Endothelial cell of umbilical vein (primary cell): ENCODE measurements at regions not wholly inside any gene's neighbourhood (a gene's known extent, or its start where the extent isn't known, plus 50 kb on each side); places are given as distances from the start of the nearest gene placed in this dataset.

Experiments
- BruUV-seq: library from RNA; stranded (reverse); fragments of 400-500 nt; replicated peaks from 2 replicates; lab custom pipeline; 2021; lab: Mats Ljungman, UMichigan
- CTCF ChIA-PET: fragments of 300-600, 350-600 bp; sonication (Branson Sonifier 250); formaldehyde crosslinking; loops from one replicate; lab custom pipeline; 2021; ENCODE audit warnings: antibody characterized with exemption, inconsistent platforms; lab: Charles Lee
- POLR2A ChIA-PET: fragments of 300-600, 350-600 bp; sonication (Branson Sonifier 250); formaldehyde crosslinking; loops from one replicate; lab custom pipeline; 2021; ENCODE audit warnings: antibody characterized with exemption, inconsistent platforms; lab: Charles Lee
- DNase-seq: peaks from one replicate; pipeline ENCODE4 v3.0.0-alpha.2; 2011; ENCODE audit warnings: low read depth, low spot score
- FAIRE-seq: peaks from 2 replicates; lab custom pipeline; 2011; peaks lifted over from hg19 to GRCh38; lab: Jason Lieb, UNC
- H2AFZ ChIP-seq: 2 replicates; pipeline ENCODE4 v1.6.0; 2012; ENCODE audit warnings: low read depth, low read length, control low read depth, inconsistent platforms
- H3K27ac ChIP-seq: 2 replicates; pipeline ENCODE4 v1.5.1; 2011; ENCODE audit warnings: low read depth, mild to moderate bottlenecking, control low read depth, low read length, moderate library complexity; ENCODE audit not compliant: insufficient read depth
- H3K27me3 ChIP-seq, 2 experiments: 2 replicates each; pipeline versions ENCODE4 v1.6.0 to v1.6.1; 2011; ENCODE audit warnings: low read length in 2 of 2, mixed read lengths in 1 of 2; ENCODE audit not compliant: control insufficient read depth in 2 of 2, insufficient read depth in 2 of 2
- H3K36me3 ChIP-seq, 2 experiments: 2 replicates in 1 of 2; 3 replicates in 1 of 2; pipeline ENCODE4 v1.5.1; 2011; ENCODE audit warnings: low read length in 2 of 2, mild to moderate bottlenecking in 1 of 2, moderate library complexity in 1 of 2; ENCODE audit not compliant: control insufficient read depth in 2 of 2, insufficient read depth in 2 of 2; ENCODE audit errors: extremely low read depth in 1 of 2
- H3K4me1 ChIP-seq: 3 replicates; pipeline ENCODE4 v1.5.1; 2011; ENCODE audit warnings: mild to moderate bottlenecking, low read length; ENCODE audit not compliant: control insufficient read depth, insufficient read depth; ENCODE audit errors: extremely low read depth
- H3K4me2 ChIP-seq: 2 replicates; pipeline ENCODE4 v1.6.1; 2011; ENCODE audit warnings: low read length, control low read depth, mixed read lengths; ENCODE audit not compliant: insufficient read depth
- H3K4me3 ChIP-seq, 3 experiments: fragments of 200-600 bp in 1 of 3; sonication (generic), shearing (Covaris generic) in 1 of 3; replicated peaks in 1 of 3; 2 replicates each; pipeline ENCODE4 v1.5.1; 2011 to 2016; ENCODE audit warnings: control low read depth in 3 of 3, low read length in 3 of 3, mild to moderate bottlenecking in 2 of 3, inconsistent platforms in 1 of 3, low read depth in 1 of 3, moderate library complexity in 1 of 3; ENCODE audit not compliant: insufficient read depth in 1 of 3
- H3K79me2 ChIP-seq: 2 replicates; pipeline ENCODE4 v1.6.0; 2012; ENCODE audit warnings: low read length, inconsistent platforms; ENCODE audit not compliant: control insufficient read depth, insufficient read depth
- H3K9ac ChIP-seq: replicated peaks from 2 replicates; pipeline ENCODE3; 2011; ENCODE audit warnings: low read length, control low read depth; ENCODE audit not compliant: insufficient read depth; ENCODE audit errors: extremely low read depth
- H3K9me1 ChIP-seq: replicated peaks from 3 replicates; pipeline ENCODE4 v1.6.0; 2011; ENCODE audit warnings: mild to moderate bottlenecking, low read length; ENCODE audit not compliant: control insufficient read depth, insufficient read depth; ENCODE audit errors: extremely low read depth
- H3K9me3 ChIP-seq: replicated peaks from 2 replicates; pipeline ENCODE4 v1.5.1; 2012; ENCODE audit warnings: low read length, inconsistent platforms; ENCODE audit not compliant: control insufficient read depth, insufficient read depth
- H4K20me1 ChIP-seq: replicated peaks from 2 replicates; pipeline ENCODE3; 2011; ENCODE audit warnings: mild to moderate bottlenecking, low read length; ENCODE audit not compliant: control insufficient read depth, insufficient read depth; ENCODE audit errors: extremely low read depth
- EZH2 ChIP-seq: IDR thresholded peaks from 2 replicates; pipeline ENCODE4 v1.6.1; 2012; ENCODE audit warnings: borderline replicate concordance, low read depth, mild to moderate bottlenecking, moderate library complexity, low read length, inconsistent platforms; ENCODE audit not compliant: severe bottlenecking
- FOS ChIP-seq: IDR thresholded peaks from 2 replicates; pipeline ENCODE4 v1.6.1; 2011; ENCODE audit warnings: mild to moderate bottlenecking, low read length, moderate library complexity, borderline replicate concordance; ENCODE audit not compliant: insufficient read depth
- GATA2 ChIP-seq: IDR thresholded peaks from 2 replicates; pipeline ENCODE4 v1.7.0; 2011; ENCODE audit warnings: low read depth, mild to moderate bottlenecking, moderate library complexity, mixed read lengths, low read length; ENCODE audit not compliant: insufficient read length, insufficient read depth
- JUN ChIP-seq: IDR thresholded peaks from 2 replicates; pipeline ENCODE4 v1.6.1; 2011; ENCODE audit warnings: borderline replicate concordance, low read depth; ENCODE audit not compliant: insufficient read length, insufficient read depth
- MYC ChIP-seq: IDR thresholded peaks from one replicate; pipeline ENCODE4 v1.6.1; 2011; ENCODE audit warnings: mild to moderate bottlenecking, low read depth, low read length
- POLR2A ChIP-seq: IDR thresholded peaks from 2 replicates; pipeline ENCODE4 v1.6.1; 2012; ENCODE audit warnings: low read depth, mild to moderate bottlenecking, control low read depth, low read length
- POLR2AphosphoS5 ChIP-seq: IDR thresholded peaks from 2 replicates; pipeline ENCODE4 v1.6.1; 2012; ENCODE audit warnings: low read depth, mild to moderate bottlenecking, control low read depth, low read length, moderate library complexity; ENCODE audit not compliant: insufficient read depth
- dilution Hi-C: fragments of 300-500 bp; cut with MboI; formaldehyde crosslinking; loops from one replicate; pipeline ENCODE4 v1.15.0; 2019; ENCODE audit warnings: low sequenced_read_pairs; ENCODE audit not compliant: extremely low pct_ligation_motif_present
- intact Hi-C: fragments of 100-400 bp; cut with micrococcal nuclease; formaldehyde crosslinking; loops from one replicate; pipeline ENCODE4 v1.10.0; 2022
- TF ChIP-seq, protein P1 (sequence below): IDR thresholded peaks from 2 replicates; pipeline ENCODE4 v1.6.1; 2011; ENCODE audit not compliant: insufficient read depth, insufficient read length
- TF ChIP-seq, protein P2 (sequence below), 2 donors: IDR thresholded peaks; 1 replicate in 1 of 2; 2 replicates in 1 of 2; pipeline ENCODE4 v1.5.1; 2011; ENCODE audit warnings: low read length in 2 of 2, mild to moderate bottlenecking in 2 of 2, moderate library complexity in 2 of 2, control low read depth in 1 of 2, inconsistent platforms in 1 of 2, low read depth in 1 of 2; ENCODE audit not compliant: insufficient read depth in 1 of 2; ENCODE audit errors: extremely low read depth in 1 of 2

GRCh38 chr18:61955644-61956043 is 62.8 kb upstream of the RNF152 start:
- H4K20me1 ChIP-seq, result no peaks in the 10 kb centered on the region
- DNase-seq (peak; percentile 56), FAIRE-seq (peak; percentile 74)
- intact Hi-C loops (loop anchor here (5.0 to 10.0 kb wide), 2 partner anchors 53 to 121 kb away; no protein-coding TSS in a partner anchor), dilution Hi-C loops (no loop called here)
- no TSS peak for BruUV-seq
- H3K27ac ChIP-seq, result no peak overlapping the region
- no peaks in the 10 kb centered on the region for H3K36me3 ChIP-seq
- H3K4me3 ChIP-seq, result no peak overlapping the region
- peaks cover 16% of the 10 kb centered on the region for H3K4me1 ChIP-seq
- no peak overlapping the region for H3K4me2 ChIP-seq
- no peaks in the 10 kb centered on the region for H3K79me2 ChIP-seq
- peak overlapping the region; percentile 56 for H2AFZ ChIP-seq
- no peaks in the 10 kb centered on the region for H3K9me1 ChIP-seq
- no peaks in the 10 kb centered on the region for H3K9me3 ChIP-seq
- no peak overlapping the region for H3K9ac ChIP-seq
- H3K27me3 ChIP-seq, result no peaks in the 10 kb centered on the region
- ChIA-PET CTCF (interaction anchor here (1.1 kb wide), 1 partner anchor 83 kb away, joined by 3 read pairs; no protein-coding TSS in a partner anchor), POLR2A (no interaction called here)
- TF ChIP-seq JUN, result no peak
- TF ChIP-seq, protein P1, sequence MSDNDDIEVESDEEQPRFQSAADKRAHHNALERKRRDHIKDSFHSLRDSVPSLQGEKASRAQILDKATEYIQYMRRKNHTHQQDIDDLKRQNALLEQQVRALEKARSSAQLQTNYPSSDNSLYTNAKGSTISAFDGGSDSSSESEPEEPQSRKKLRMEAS, result no peak
- peak; percentile 36 for TF ChIP-seq FOS
- TF ChIP-seq GATA2, result no peak

- DNase-seq, result peak; percentile 30
- dilution Hi-C loops, result no loop called here
- no TSS peak for BruUV-seq
Measured at GRCh38 chr18:61954096-61954746, 61.4 kb upstream of the RNF152 start.

More at GRCh38 chr18:61954096-61954746, 61.4 kb upstream of the RNF152 start:
- Histone ChIP-seq H3K4me3 (no peak overlapping the region), H3K4me2 (no peak overlapping the region), H4K20me1 (no peaks in the 10 kb centered on the region), H3K9ac (no peak overlapping the region), H3K27me3 (no peaks in the 10 kb centered on the region), H3K27ac (no peak overlapping the region), H3K9me3 (no peaks in the 10 kb centered on the region), H3K4me1 (peaks cover 27% of the 10 kb centered on the region), H2AFZ (no peak overlapping the region), H3K36me3 (no peaks in the 10 kb centered on the region), H3K79me2 (no peaks in the 10 kb centered on the region), H3K9me1 (no peaks in the 10 kb centered on the region)
- POLR2A ChIA-PET, result no interaction called here
- CTCF ChIA-PET, result no interaction called here
- no peak for FAIRE-seq
- intact Hi-C loops, result loop anchor here (10.0 kb wide), 1 partner anchor 119 kb away; no protein-coding TSS in a partner anchor
- no peak for TF ChIP-seq JUN
- no peak for TF ChIP-seq FOS
- no peak for TF ChIP-seq GATA2
- TF ChIP-seq, protein P2, sequence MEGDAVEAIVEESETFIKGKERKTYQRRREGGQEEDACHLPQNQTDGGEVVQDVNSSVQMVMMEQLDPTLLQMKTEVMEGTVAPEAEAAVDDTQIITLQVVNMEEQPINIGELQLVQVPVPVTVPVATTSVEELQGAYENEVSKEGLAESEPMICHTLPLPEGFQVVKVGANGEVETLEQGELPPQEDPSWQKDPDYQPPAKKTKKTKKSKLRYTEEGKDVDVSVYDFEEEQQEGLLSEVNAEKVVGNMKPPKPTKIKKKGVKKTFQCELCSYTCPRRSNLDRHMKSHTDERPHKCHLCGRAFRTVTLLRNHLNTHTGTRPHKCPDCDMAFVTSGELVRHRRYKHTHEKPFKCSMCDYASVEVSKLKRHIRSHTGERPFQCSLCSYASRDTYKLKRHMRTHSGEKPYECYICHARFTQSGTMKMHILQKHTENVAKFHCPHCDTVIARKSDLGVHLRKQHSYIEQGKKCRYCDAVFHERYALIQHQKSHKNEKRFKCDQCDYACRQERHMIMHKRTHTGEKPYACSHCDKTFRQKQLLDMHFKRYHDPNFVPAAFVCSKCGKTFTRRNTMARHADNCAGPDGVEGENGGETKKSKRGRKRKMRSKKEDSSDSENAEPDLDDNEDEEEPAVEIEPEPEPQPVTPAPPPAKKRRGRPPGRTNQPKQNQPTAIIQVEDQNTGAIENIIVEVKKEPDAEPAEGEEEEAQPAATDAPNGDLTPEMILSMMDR (IDR thresholded peaks at IDR 0.05; ENCODE audit: extremely low read depth in 1 of 2, insufficient read depth in 1 of 2, low read depth in 1 of 2, low read length in 2 of 2), result no peak
- no peak for TF ChIP-seq EZH2
- TF ChIP-seq, protein P1, result no peak
- TF ChIP-seq POLR2A, result no peak
- no peak for TF ChIP-seq MYC
- TF ChIP-seq POLR2AphosphoS5, result no peak
